GM12892 (cell line): ENCODE measurements at regions not wholly inside any gene's neighbourhood (a gene's known extent, or its start where the extent isn't known, plus 50 kb on each side); places are given as distances from the start of the nearest gene placed in this dataset.

Source experiments
- DNase-seq: peaks from one replicate; pipeline ENCODE4 v3.0.0; 2011; ENCODE audit not compliant: insufficient read length
- FAIRE-seq: peaks from 2 replicates; lab custom pipeline; 2011; peaks lifted over from hg19 to GRCh38; lab: Jason Lieb, UNC
- POLR2A ChIP-seq: IDR thresholded peaks from 2 replicates; pipeline ENCODE4 v1.6.1; 2011; ENCODE audit warnings: low read depth, low read length, control low read depth
- POLR2AphosphoS5 ChIP-seq: IDR thresholded peaks from 2 replicates; pipeline ENCODE4 v1.6.1; 2011; ENCODE audit warnings: low read depth, low read length, control low read depth
- TAF1 ChIP-seq: IDR thresholded peaks from 2 replicates; pipeline ENCODE4 v1.6.1; 2011; ENCODE audit warnings: low read depth, mild to moderate bottlenecking, control low read depth, low read length, borderline replicate concordance

GRCh38 chr5:143586781-143587362 lies 183.4 kb upstream of the NR3C1 start:
- FAIRE-seq, result no peak
- TF ChIP-seq TAF1, result no peak
- TF ChIP-seq POLR2A, result no peak
- TF ChIP-seq POLR2AphosphoS5, result no peak

GRCh38 chr5:143585970-143586369 lies 182.5 kb upstream of the NR3C1 start:
- TF ChIP-seq POLR2AphosphoS5 (no peak), POLR2A (no peak), TAF1 (no peak)
- DNase-seq (no peak), FAIRE-seq (no peak)

More at GRCh38 chr5:143586781-143587362, 183.4 kb upstream of the NR3C1 start:
- no peak for DNase-seq

- TF ChIP-seq POLR2A, result no peak
- TF ChIP-seq POLR2AphosphoS5, result no peak
- TF ChIP-seq TAF1, result no peak
- DNase-seq (no peak), FAIRE-seq (peak; percentile 69)
These were observed 179.9 kb upstream of the NR3C1 start for GRCh38 chr5:143583409-143583808.

DNA sequence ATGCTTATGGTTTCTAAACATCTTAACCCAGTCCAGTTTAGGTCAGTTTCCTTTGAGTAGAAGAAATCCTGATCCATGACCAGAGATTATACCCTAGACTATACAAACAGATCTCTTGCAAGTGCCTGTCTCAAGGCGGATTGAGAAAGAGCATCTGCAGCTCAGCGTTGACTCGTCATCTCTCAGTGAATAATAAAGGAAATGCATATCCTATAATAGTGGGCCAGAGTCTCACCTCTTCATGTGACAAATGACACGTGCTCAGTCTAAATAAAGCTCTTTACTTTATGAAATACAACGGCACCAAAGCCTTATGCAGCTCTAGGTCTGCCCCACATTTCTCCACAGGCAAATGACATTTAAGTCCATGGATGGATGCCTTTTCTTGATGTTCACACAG lies 179.4 kb upstream of the NR3C1 start:
- FAIRE-seq (no peak), DNase-seq (no peak)
- no peak for TF ChIP-seq TAF1
- no peak for TF ChIP-seq POLR2A
- no peak for TF ChIP-seq POLR2AphosphoS5

- FAIRE-seq, result no peak
- DNase-seq, result no peak
- TF ChIP-seq TAF1, result no peak
These were observed 178.7 kb upstream of the NR3C1 start for GRCh38 chr5:143582176-143582575.

- no peak for TF ChIP-seq TAF1
- DNase-seq, result no peak
- no peak for FAIRE-seq
These were observed 178.2 kb upstream of the NR3C1 start for GRCh38 chr5:143581649-143582048.

GRCh38 chr5:143581147-143581546 lies 177.7 kb upstream of the NR3C1 start:
- TF ChIP-seq TAF1, result no peak
- TF ChIP-seq POLR2A, result no peak
- no peak for TF ChIP-seq POLR2AphosphoS5
- DNase-seq (no peak), FAIRE-seq (no peak)

DNA sequence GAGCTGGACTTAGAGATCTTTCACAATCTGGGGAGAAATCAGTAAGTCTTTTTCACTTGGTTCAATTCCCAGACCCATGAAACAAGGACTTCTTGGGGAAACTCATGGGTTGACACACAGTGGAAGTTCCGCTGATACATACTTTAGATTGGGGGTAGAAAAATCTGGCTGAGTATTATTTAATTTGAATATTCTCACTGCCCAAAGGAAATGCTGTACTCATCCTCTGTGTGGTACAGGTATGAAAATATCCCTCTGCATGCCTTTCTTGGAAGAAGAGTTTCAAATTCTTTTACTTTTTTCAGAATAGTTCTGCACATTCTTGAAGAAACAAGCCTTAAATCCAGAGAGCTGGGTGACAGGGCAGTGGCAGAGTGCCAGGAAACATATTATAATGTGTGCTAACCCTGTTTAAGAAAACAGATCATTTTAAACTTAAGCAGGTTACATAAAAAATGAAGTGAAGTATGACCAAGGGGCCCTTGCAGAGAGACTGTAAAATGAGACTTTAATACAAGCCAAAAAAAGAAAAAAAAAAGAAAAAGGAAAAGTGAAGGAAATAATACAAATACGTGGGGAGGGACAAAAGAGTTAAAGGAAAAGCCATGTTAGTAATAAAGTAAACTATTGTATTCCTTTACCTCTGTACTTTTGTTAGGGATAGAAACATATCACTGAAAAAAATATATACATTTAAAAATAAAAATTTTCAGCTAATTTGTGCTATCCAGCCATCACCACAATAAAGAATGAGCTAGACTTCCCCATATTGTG lies 173.4 kb upstream of the NR3C1 start:
- FAIRE-seq, result no peak
- DNase-seq, result no peak
- no peak for TF ChIP-seq TAF1
- no peak for TF ChIP-seq POLR2AphosphoS5
- TF ChIP-seq POLR2A, result no peak

DNA sequence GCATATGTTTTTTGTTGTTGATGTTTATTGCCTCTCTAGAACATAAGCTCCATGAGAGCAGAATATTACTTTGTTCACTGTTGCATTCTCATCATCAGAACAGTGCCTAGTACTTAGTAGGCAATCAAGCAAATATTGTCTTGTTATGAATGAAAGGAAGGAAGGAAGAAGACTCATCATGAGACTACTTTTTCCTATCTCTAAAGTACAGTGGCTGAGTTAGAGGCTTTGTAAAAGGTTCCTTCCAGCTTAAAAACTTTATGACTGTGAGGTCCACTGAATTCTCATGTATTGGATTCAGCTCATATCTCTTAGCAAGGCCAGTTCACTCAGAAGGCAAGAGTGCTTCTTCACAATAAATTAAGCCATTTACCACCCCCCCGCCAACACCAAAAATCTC lies 171.8 kb upstream of the NR3C1 start:
- no peak for DNase-seq
- FAIRE-seq, result no peak
- TF ChIP-seq TAF1 (no peak), POLR2A (no peak), POLR2AphosphoS5 (no peak)

DNA sequence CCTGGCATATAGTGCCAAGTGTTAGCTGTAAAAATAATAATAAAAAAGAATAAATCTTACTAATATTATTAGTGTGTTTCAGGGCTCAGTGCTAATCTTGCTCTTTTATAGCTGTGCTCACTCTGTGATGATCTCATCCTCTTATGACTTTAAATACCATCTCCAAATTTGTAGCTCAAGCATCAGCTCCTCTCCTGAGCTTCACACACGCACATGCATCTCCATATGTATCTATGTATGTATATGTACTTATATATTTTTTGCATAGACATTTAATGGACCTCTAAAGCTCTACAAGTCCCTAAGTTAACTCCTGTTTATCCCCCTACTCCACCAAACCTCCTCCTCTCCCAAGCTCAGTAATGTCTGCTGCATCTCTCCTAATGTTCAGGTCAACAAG lies 170.8 kb upstream of the NR3C1 start:
- no peak for FAIRE-seq
- TF ChIP-seq POLR2A (no peak), POLR2AphosphoS5 (no peak), TAF1 (no peak)
- no peak for DNase-seq

- DNase-seq (no peak), FAIRE-seq (peak; percentile 5)
- TF ChIP-seq POLR2A, result no peak
- TF ChIP-seq POLR2AphosphoS5, result no peak
- TF ChIP-seq TAF1, result no peak
These were observed 170.2 kb upstream of the NR3C1 start for GRCh38 chr5:143573568-143574170.

DNA sequence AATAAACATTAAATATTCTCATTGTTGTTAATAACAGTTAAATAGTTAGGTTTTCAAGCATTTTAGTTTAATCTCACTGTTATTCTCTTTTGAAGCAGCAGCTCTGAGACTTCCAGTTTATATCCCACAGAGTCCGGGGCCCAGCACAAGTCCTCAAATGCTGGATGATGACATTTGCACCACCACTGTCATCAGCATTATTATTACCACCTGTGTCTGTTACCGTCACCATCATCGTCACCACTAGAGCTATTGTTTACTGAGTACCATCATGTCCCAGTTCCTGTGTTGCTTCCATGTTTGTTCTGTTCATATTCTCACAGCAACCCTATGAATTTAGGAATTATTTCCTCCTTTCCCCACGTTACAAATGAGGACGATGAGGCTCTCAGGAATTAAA lies 169.2 kb upstream of the NR3C1 start:
- FAIRE-seq (no peak), DNase-seq (no peak)
- no peak for TF ChIP-seq TAF1
- TF ChIP-seq POLR2AphosphoS5, result no peak
- TF ChIP-seq POLR2A, result no peak
